Putamen (tissue), 1 donor: ENCODE measurements at regions not wholly inside any gene's neighbourhood (a gene's known extent, or its start where the extent isn't known, plus 50 kb on each side); places are given as distances from the start of the nearest gene placed in this dataset.
"Not testable (repeated sequence)": the region's sequence is repeated elsewhere in the genome, so short reads cannot be mapped to it uniquely, and the experiment has no call there.

Experiments
- DNase-seq: peaks from one replicate; pipeline ENCODE4 v3.0.0-alpha.2; 2016; ENCODE audit warnings: low spot score

DNA sequence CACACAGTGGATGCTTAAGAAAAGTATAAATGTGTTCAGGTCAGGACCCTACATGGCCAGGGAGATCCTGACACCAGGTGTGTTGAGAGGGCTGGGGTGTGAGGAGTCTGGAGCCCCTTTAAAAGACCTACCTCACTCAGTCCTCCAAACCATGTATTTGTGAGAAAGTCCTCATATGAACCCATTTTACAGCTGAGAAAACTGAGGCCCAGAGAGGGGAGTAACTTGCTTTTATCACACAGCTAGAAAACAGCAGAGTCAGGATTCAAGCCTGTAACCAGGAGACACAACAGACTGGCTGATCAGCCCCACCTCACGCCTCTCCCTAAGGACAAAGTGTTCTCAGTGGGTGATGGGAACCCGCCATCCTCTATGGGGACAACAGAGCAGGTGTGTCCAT, 706.7 kb downstream of the PTPRU start:
- DNase-seq = no peak

DNA sequence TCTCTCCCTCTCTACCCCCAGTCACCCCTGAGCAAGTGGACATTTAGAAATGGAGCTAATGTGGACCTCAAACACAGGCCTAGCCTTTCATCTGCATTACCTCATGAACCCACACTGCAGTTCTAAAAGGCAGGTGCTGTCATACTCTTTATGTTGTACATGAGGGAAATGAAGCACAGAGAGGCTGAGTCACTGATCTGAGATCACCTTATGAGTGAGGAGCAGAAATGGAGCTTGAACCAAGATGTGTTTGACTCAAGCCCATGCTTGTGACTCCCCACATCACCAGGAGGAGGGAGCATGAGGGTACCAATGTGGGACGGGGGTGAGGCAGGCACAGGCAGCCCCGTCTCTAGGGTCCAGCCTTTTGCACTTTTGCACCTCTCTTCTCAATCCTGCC, 702.8 kb downstream of the PTPRU start:
- peak; percentile 14 for DNase-seq

GRCh38 chr1:29937356-29937755, 701.0 kb downstream of the PTPRU start:
- no peak for DNase-seq

DNA sequence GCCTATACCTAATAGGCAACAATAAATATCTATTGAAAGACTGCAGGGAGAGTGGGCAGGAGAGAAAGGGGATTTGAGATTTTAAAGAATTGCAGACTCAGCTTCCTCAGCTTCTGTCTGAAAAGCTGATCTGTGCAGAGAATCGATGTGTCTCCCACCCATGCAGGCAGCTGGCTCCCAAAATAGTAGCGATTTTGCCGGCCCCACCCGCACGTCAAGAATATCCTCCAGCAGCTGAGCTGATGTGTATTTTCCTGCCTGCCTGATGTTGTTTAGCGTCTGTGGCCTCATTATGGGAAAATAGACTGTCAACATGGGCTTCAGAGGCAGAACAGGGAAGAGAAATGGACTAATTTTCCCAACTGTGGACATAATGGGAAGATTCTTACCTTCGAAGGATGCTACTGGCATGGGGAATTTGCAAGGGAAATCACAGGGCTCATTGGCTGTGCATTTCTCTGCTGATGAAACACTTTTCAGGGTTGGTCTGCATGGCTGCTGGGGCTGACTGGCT, 699.8 kb downstream of the PTPRU start:
- no peak for DNase-seq

GRCh38 chr1:29934255-29934772, 698.0 kb downstream of the PTPRU start:
- no peak for DNase-seq

DNA sequence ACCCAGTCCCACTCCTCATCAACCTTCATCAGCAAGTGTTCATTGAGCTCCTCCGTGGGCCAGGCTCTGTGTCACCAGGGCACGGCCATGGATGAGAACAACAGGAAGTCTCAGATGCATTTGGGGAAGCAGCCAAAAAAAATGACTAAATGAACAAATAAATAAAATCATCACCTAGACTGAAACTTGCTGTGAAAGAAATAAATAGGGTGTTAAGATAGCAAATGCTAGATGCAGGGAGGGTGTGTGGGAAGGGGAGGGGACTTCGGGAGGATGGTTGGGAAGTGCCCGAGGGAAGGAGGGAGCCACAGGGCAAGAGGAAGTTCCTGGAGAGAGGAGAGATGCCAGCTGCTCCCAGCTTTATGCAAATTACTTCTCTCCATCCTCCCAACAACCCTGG, 696.7 kb downstream of the PTPRU start:
- no peak for DNase-seq

- DNase-seq = no peak
Measured at GRCh38 chr1:29932626-29933025, 696.3 kb downstream of the PTPRU start.

DNA sequence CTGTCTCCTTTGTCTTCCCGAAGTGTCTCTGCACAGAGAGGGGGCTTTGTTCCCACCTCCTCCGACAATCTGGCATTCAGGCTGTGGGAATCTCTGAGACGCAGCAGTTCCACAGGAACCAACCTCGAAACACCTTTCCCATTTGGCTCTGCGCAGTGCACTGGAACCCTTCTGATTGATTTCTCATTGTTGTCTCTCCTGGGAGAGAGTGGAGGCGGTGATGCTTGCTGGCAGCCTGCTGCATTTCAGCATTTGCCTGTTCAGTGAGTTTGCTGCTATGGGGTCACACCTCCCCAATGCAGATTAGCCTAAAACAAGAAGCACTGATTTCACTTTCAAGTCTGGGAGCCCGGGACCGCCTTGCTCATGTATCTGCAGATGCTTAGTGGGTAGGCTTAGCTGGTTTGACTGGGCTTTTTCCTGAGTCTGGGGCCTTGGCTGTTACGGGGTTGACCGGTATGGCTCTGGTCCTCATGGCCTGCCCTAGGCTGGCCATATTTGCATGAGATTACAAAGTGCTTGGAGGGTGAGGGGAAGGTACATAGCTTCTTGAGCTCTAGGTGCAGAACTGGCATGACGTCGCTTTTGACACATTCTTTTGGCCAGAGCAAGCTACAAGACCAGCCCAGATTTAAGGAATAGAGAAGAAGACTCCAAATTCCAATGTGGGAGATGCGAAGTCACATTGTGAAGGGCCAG, 695.3 kb downstream of the PTPRU start:
- peak; percentile 65 for DNase-seq

- no peak for DNase-seq
Measured at GRCh38 chr1:29925058-29925457, 688.7 kb downstream of the PTPRU start.

DNA sequence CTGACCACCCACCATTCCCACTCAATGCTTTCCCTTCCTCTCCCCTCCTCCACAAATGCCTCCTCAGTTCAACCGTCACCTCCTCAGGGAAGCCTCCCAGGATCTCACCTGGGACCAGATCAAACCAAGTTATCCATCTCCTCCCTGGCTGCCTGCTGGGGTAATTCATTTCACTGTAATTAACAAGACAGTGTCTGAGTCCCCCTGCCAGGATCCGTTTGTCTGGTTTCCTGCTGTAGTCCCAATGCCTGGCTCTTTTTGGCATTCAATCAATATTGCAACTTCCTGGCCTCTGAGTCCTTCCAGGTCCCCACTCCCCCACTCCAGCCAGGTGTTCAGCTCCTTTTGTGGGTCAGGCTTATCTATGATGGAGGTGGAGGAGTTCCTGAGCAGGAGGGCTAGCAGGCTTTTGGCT, 687.7 kb downstream of the PTPRU start:
- DNase-seq = no peak

DNA sequence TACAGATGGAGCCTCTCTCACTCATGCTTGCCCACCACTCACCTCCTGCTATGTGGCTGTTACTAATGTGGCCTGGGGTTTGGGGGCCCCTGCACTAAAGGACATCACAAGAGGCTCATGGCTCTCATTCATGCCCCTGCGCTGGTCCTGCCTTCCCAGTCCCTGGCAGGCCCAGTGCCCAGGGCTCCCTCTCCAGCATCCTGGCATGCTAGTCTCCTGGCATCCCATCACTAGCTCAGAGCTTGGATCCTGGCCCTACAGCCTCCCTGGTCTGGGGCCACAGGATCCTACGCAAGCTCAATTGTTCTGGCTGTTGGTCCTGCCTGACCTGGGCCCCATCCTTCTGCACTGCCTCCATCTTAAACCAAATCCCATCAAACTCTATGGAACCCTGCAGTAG, 685.4 kb downstream of the PTPRU start:
- DNase-seq = no peak

- no peak for DNase-seq
Measured at GRCh38 chr1:29920784-29921183, 684.5 kb downstream of the PTPRU start.

- DNase-seq = no peak
Measured at GRCh38 chr1:29920316-29920715, 684.0 kb downstream of the PTPRU start.

DNA sequence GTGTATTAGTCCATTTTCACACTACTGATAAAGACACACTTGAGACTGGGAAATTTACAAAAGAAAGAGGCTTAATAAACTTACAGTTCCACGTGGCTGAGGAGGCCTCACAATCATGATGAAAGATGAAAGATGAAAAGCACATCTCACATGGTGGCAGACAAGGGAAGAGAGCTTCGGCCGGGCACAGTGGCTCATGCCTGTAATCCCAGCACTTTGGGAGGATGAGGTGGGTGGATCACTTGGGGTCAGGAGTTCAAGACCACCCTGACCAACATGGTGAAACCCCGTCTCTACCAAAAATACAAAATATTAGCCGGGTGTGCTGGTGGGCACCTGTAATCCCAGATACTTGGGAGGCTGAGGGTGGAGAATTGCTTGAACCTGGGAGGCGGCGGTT, 682.7 kb downstream of the PTPRU start:
- DNase-seq = not testable (repeated sequence)

GRCh38 chr1:29916656-29917369, 680.5 kb downstream of the PTPRU start:
- no peak for DNase-seq

GRCh38 chr1:29914936-29915335, 678.6 kb downstream of the PTPRU start:
- no peak for DNase-seq

DNA sequence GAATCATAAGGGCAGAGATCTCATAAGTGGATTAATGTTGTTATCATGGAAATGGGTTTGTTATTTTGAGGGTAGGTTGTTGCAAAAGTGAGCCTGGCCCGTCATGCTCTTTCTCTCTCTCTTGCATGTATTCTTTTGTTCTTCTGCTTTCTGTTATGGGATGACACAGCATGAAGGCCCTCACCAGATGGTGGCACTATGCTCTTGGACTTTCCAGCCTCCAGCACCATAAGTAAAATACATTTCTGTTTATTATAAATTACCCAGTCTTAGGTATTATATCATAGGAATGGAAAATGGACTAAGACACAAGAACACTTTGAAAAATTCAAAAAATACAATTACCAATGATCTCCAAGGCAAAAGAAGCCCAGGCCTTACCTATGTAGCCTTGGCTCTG, 676.1 kb downstream of the PTPRU start:
- DNase-seq = no peak

- DNase-seq = no peak
Measured at GRCh38 chr1:29909962-29910361, 673.6 kb downstream of the PTPRU start.

- DNase-seq = no peak
Measured at GRCh38 chr1:29907596-29907995, 671.3 kb downstream of the PTPRU start.

DNA sequence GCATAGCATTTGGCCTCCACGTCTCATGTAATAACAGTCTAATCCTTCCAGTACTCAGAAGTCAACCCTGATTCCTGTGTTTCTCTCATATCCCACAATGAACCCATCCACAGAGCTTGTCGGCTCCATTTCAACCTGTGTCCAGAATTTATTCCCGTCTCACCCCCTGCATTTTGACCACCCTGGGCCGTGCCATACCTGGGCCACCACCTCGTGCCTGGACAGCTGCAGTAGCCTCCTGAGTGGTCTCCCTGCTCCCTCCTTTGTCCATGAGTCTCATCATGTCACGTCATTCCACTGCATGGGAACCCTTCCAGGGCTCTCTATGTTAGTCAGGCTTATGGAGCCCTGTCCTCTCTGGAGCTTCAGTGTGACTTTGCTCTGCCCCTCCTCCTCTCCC, 670.6 kb downstream of the PTPRU start:
- DNase-seq = no peak

DNA sequence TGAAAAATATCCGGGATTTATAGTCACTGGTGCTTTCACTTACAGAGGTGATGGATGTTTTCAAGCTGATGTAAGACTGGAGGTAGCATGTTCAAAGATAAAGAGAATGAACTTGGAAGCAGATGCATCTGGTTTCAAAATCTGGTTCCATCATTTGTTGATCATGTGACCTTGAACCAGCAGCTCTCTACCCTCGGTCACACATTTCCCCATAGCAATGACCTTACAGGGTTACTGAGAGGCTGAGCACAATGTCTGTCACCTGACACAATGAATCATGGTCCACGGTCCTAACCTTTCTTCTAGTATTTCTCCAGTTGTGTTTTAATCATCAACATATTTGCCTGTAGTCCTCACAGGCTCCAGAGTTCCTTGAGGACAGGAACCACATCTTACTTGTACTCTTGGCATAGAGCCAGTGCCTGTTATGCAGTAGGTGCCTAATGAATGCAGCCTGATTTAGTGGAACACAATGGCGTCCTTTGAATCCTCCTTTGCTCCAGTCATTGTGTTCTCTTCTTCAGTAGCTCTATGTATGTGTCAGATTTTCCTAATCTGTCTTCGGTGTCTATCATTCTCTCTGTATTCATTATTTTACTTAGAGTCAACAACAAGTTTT, 667.3 kb downstream of the PTPRU start:
- no peak for DNase-seq

DNA sequence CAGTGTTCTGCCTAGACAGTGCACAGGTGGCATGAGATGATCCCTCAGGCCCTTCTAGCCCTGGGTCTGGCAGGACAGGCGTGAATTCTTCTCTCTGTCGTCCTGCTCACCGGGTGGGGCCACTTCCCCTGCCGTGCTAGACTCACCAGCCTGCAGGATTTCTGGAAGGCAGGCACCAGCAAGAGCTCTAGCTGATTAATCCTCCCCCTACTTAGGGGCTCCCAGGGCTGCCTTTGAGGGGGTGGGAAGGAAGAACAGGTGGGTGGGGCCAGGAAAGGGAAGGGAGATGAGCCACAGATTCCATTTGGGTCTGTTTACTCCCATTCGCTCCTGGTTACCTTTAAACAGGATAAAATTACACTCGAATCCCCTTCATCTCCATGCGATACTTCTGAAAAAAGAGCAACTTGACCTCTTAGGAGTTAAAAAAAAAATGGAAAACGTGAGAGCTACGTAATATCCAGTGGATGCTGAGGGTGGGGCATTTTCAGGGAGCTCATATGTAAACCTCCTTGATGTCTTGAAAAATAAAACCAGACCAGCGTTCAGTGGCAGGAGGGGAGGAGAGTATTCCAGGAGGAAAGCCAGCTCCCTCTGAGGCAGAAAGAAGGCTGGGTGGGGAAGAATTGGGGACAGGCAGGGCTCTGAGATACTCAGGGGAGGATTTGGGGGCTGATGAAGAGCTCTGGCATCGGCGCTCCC, 665.5 kb downstream of the PTPRU start:
- DNase-seq = no peak
